Suprapubic skin (tissue), 4 donors: ENCODE measurements at regions not wholly inside any gene's neighbourhood (a gene's known extent, or its start where the extent isn't known, plus 50 kb on each side); places are given as distances from the start of the nearest gene placed in this dataset.

Experiments
- DNase-seq, 2 donors: peaks; one replicate each; pipeline ENCODE4 v3.0.0-alpha.2; 2019; ENCODE audit warnings: low spot score in 2 of 2
- H3K27ac ChIP-seq: fragments of 200-600 bp; sonication (generic); one replicate; pipeline ENCODE4 v1.5.1; 2019
- H3K27me3 ChIP-seq: fragments of 200-600 bp; sonication (generic); one replicate; pipeline ENCODE4 v1.5.1; 2019
- H3K36me3 ChIP-seq: fragments of 200-600 bp; sonication (generic); one replicate; pipeline ENCODE4 v1.5.1; 2019
- H3K4me1 ChIP-seq: fragments of 200-600 bp; sonication (generic); one replicate; pipeline ENCODE4 v1.5.1; 2019
- H3K4me3 ChIP-seq: fragments of 200-600 bp; sonication (generic); one replicate; pipeline ENCODE4 v1.5.1; 2019; ENCODE audit warnings: mild to moderate bottlenecking
- H3K9me3 ChIP-seq: fragments of 200-600 bp; sonication (generic); one replicate; pipeline ENCODE4 v1.5.1; 2019
- EP300 ChIP-seq: sonication (generic); formaldehyde crosslinking; IDR thresholded peaks from one replicate; pipeline ENCODE4 v1.6.1; 2017; ENCODE audit warnings: antibody characterized with exemption
- POLR2A ChIP-seq, 2 donors: fragments of 450-650 bp; IDR thresholded peaks; one replicate each; pipeline ENCODE4 v1.6.1; 2017; ENCODE audit warnings: antibody characterized with exemption in 2 of 2, mild to moderate bottlenecking in 2 of 2, moderate library complexity in 2 of 2
- POLR2AphosphoS5 ChIP-seq, 3 donors: sonication (generic); formaldehyde crosslinking; IDR thresholded peaks; one replicate each; pipeline ENCODE4 v1.6.1; 2017; ENCODE audit warnings: antibody characterized with exemption in 3 of 3
- WGBS: methylation state at CpG from one replicate; pipeline ENCODE4 v1.1.5; 2018; 5-methylcytosine and 5-hydroxymethylcytosine counted together
- TF ChIP-seq, protein P1 (sequence below), 2 donors: fragments of 200-600 bp in 1 of 2; fragments of 450-650 bp in 1 of 2; sonication (generic) in 1 of 2; IDR thresholded peaks; one replicate each; pipeline ENCODE4 v1.5.1; 2016 to 2019; ENCODE audit warnings: antibody characterized with exemption in 2 of 2, mild to moderate bottlenecking in 1 of 2, moderate library complexity in 1 of 2

DNA sequence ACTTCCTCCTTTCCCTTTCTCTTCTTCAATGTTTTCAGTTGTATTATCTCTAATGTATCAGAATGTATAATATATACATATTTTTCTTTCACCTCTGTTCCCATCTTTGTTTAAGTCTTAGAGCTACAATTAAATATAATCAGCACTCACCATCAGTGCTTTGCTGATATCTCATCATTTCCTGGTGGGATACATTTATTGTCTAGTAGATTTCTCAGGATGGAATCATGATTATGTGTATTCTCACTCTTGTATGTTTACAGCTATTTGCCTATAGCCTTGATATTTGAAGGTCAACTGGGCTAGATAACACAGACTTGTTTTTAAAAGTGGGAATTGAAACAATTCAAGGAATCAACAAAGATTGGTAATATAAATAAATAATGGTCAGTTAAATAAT lies 124.9 kb upstream of the EEA1 start:
- no peak overlapping the region for H3K27ac ChIP-seq
- no peaks in the 10 kb centered on the region for H3K27me3 ChIP-seq
- H3K4me3 ChIP-seq: no peak overlapping the region
- TF ChIP-seq, protein P1, sequence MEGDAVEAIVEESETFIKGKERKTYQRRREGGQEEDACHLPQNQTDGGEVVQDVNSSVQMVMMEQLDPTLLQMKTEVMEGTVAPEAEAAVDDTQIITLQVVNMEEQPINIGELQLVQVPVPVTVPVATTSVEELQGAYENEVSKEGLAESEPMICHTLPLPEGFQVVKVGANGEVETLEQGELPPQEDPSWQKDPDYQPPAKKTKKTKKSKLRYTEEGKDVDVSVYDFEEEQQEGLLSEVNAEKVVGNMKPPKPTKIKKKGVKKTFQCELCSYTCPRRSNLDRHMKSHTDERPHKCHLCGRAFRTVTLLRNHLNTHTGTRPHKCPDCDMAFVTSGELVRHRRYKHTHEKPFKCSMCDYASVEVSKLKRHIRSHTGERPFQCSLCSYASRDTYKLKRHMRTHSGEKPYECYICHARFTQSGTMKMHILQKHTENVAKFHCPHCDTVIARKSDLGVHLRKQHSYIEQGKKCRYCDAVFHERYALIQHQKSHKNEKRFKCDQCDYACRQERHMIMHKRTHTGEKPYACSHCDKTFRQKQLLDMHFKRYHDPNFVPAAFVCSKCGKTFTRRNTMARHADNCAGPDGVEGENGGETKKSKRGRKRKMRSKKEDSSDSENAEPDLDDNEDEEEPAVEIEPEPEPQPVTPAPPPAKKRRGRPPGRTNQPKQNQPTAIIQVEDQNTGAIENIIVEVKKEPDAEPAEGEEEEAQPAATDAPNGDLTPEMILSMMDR (IDR thresholded peaks at IDR 0.05): no peak
- TF ChIP-seq EP300: no peak
- no peak for TF ChIP-seq POLR2AphosphoS5 (IDR thresholded peaks at IDR 0.05)
- no peak for TF ChIP-seq POLR2A (IDR thresholded peaks at IDR 0.05)
- no peak for DNase-seq
- H3K4me1 ChIP-seq: no peaks in the 10 kb centered on the region
- no peaks in the 10 kb centered on the region for H3K9me3 ChIP-seq
- H3K36me3 ChIP-seq: no peaks in the 10 kb centered on the region

DNA sequence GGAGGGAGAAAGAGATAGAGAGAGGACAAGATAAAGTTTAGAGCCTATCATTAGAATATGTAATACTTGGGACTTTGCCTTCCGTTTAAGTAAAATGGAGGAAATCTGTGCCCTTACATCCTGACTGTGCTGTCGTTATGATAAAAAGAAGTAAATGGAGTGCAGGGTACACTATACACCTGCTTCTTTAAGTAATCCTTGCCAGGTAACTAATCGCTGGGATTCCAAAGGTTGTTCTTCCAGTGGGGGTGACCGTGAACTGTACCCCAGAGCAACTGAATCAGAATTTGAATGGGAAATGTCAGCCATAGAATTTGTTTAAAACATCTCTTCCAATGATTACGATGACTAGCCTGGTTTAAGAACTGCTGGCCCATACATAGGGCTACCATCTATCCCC lies 126.1 kb upstream of the EEA1 start:
- no peaks in the 10 kb centered on the region for H3K27me3 ChIP-seq
- TF ChIP-seq EP300 (no peak), POLR2A (IDR thresholded peaks at IDR 0.05) (no peak), POLR2AphosphoS5 (IDR thresholded peaks at IDR 0.05) (no peak)
- TF ChIP-seq, protein P1 (IDR thresholded peaks at IDR 0.05): no peak
- DNase-seq: no peak
- WGBS: 81% methylated on average over 5 of the region's 5 CpGs
- no peaks in the 10 kb centered on the region for H3K36me3 ChIP-seq
- no peaks in the 10 kb centered on the region for H3K4me1 ChIP-seq
- no peaks in the 10 kb centered on the region for H3K9me3 ChIP-seq
- H3K27ac ChIP-seq: no peak overlapping the region
- no peak overlapping the region for H3K4me3 ChIP-seq

DNA sequence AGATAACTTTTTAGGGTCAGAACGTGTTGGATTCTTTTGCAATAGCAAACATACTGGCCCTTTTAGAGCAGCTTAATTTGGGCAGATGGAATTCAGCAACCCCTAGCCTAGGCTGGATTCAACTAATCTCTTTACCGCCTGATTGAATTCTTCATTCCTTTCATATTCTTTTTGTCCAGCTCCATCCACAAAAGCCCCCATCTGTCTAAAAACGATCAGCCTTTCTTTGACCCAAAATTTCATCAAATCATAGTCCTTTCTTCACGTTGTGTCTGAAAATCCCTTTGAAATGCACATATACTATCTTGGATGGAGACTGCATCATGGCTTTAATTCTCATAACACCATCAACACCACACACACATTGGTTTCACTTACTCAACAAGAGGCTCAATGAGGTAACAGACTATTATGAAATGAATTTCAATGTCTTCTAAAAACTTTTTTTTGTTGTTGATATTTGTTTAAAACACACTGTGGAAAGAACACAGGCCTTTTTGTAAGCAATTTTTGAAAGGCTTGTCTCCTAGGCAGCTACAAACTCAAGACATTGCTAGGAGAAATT lies 128.0 kb upstream of the EEA1 start:
- Histone ChIP-seq H3K27ac (no peak overlapping the region), H3K4me3 (no peak overlapping the region), H3K27me3 (peaks cover 3% of the 10 kb centered on the region), H3K9me3 (no peaks in the 10 kb centered on the region), H3K4me1 (peaks cover 10% of the 10 kb centered on the region), H3K36me3 (no peaks in the 10 kb centered on the region)
- WGBS: 83% methylated on average over 4 of the region's 4 CpGs
- TF ChIP-seq, protein P1 (IDR thresholded peaks at IDR 0.05): no peak
- TF ChIP-seq EP300: no peak
- no peak for TF ChIP-seq POLR2AphosphoS5 (IDR thresholded peaks at IDR 0.05)
- no peak for TF ChIP-seq POLR2A (IDR thresholded peaks at IDR 0.05)
- no peak for DNase-seq

DNA sequence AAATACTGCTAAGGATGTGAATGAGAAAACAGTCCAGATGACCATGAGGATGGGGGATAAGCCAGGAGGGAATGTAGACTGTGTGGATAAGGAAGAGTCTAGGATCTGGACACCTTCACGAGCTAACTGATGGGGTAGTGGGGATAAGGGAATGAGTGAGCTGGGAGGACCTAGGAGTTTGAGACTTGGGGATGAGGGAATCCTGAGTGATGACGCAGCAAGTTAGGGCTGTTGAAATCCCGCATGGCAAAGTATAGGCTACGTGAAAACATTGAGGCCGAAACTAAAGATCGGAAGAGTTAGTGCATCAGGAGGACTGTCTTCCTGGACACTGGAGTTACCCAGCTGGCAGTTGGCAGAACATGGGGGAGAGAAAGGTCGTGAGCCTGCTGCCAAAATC lies 129.2 kb upstream of the EEA1 start:
- no peak overlapping the region for H3K4me3 ChIP-seq
- TF ChIP-seq EP300 (no peak), POLR2A (IDR thresholded peaks at IDR 0.05) (no peak), POLR2AphosphoS5 (IDR thresholded peaks at IDR 0.05) (no peak)
- TF ChIP-seq, protein P1 (IDR thresholded peaks at IDR 0.05): no peak
- WGBS: 77% methylated on average over 7 of the region's 7 CpGs
- no peak for DNase-seq
- H3K4me1 ChIP-seq: peaks cover 12% of the 10 kb centered on the region
- no peaks in the 10 kb centered on the region for H3K9me3 ChIP-seq
- H3K36me3 ChIP-seq: no peaks in the 10 kb centered on the region
- H3K27ac ChIP-seq: no peak overlapping the region
- H3K27me3 ChIP-seq: peaks cover 3% of the 10 kb centered on the region

DNA sequence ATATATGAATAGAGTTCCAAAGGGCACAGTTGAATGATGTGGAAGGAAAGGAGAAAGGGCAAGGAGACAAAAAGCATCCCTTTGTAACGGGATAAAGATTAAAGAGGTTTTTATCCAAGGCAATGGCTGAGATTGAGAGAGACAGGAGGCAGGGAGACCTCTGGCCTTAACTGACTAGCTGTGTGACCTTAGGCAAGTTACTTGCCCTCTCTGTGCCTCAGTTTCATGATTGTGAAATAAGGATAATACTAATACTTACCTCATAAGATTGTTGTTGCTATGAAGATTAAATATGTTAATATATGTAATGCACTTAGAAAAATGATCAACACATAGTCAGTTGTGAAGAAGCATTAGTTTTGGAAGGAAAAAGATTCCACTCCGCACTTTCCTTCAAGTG lies 130.2 kb upstream of the EEA1 start:
- TF ChIP-seq EP300 (no peak), POLR2AphosphoS5 (IDR thresholded peaks at IDR 0.05) (no peak), POLR2A (IDR thresholded peaks at IDR 0.05) (no peak)
- TF ChIP-seq, protein P1 (IDR thresholded peaks at IDR 0.05): no peak
- H3K36me3 ChIP-seq: no peaks in the 10 kb centered on the region
- 91% methylated on average over 2 of the region's 2 CpGs for WGBS
- H3K27ac ChIP-seq: no peak overlapping the region
- peaks cover 3% of the 10 kb centered on the region for H3K27me3 ChIP-seq
- H3K9me3 ChIP-seq: no peaks in the 10 kb centered on the region
- no peak overlapping the region for H3K4me3 ChIP-seq
- peaks cover 12% of the 10 kb centered on the region for H3K4me1 ChIP-seq
- DNase-seq: no peak
